SK-N-SH treated with all-trans-retinoic acid at 6 μM for 48 hours (cell line): ENCODE measurements at regions not wholly inside any gene's neighbourhood (a gene's known extent, or its start where the extent isn't known, plus 50 kb on each side); places are given as distances from the start of the nearest gene placed in this dataset.

ENCODE experiments used
- OSR1 ChIP-seq: fragments of 250-450 bp; sonication (Bioruptor Pico); IDR thresholded peaks from 2 replicates; pipeline ENCODE4 v1.8.0; 2022; ENCODE audit warnings: moderate library complexity, mild to moderate bottlenecking, inconsistent platforms
- ZC3H10 ChIP-seq: fragments of 250-450 bp; sonication (Bioruptor Pico); IDR thresholded peaks from 2 replicates; pipeline ENCODE4 v1.5.1; 2021; ENCODE audit warnings: mild to moderate bottlenecking, moderate library complexity
- ZFP3 ChIP-seq: fragments of 250-450 bp; sonication (Bioruptor Pico); IDR thresholded peaks from 2 replicates; pipeline ENCODE4 v1.5.0; 2020; ENCODE audit warnings: mild to moderate bottlenecking, moderate library complexity
- TF ChIP-seq, protein P1 (sequence below): fragments of 250-450 bp; sonication (Bioruptor Pico); IDR thresholded peaks from 2 replicates; pipeline ENCODE4 v1.8.0; 2020; ENCODE audit warnings: mild to moderate bottlenecking, moderate library complexity, borderline replicate concordance
- TF ChIP-seq, protein P2 (sequence below): fragments of 250-450 bp; sonication (Bioruptor Pico); IDR thresholded peaks from 2 replicates; pipeline ENCODE4 v1.5.1; 2020; ENCODE audit warnings: low read depth, mild to moderate bottlenecking, moderate library complexity

- TF ChIP-seq ZFP3 (CRISPR knock-in tag) (no peak), OSR1 (CRISPR knock-in tag) (no peak), ZC3H10 (CRISPR knock-in tag) (no peak)
- TF ChIP-seq, protein P1, sequence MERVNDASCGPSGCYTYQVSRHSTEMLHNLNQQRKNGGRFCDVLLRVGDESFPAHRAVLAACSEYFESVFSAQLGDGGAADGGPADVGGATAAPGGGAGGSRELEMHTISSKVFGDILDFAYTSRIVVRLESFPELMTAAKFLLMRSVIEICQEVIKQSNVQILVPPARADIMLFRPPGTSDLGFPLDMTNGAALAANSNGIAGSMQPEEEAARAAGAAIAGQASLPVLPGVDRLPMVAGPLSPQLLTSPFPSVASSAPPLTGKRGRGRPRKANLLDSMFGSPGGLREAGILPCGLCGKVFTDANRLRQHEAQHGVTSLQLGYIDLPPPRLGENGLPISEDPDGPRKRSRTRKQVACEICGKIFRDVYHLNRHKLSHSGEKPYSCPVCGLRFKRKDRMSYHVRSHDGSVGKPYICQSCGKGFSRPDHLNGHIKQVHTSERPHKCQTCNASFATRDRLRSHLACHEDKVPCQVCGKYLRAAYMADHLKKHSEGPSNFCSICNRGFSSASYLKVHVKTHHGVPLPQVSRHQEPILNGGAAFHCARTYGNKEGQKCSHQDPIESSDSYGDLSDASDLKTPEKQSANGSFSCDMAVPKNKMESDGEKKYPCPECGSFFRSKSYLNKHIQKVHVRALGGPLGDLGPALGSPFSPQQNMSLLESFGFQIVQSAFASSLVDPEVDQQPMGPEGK (CRISPR knock-in tag), result no peak
- TF ChIP-seq, protein P2, sequence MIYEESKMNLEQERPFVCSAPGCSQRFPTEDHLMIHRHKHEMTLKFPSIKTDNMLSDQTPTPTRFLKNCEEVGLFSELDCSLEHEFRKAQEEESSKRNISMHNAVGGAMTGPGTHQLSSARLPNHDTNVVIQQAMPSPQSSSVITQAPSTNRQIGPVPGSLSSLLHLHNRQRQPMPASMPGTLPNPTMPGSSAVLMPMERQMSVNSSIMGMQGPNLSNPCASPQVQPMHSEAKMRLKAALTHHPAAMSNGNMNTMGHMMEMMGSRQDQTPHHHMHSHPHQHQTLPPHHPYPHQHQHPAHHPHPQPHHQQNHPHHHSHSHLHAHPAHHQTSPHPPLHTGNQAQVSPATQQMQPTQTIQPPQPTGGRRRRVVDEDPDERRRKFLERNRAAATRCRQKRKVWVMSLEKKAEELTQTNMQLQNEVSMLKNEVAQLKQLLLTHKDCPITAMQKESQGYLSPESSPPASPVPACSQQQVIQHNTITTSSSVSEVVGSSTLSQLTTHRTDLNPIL (CRISPR knock-in tag), result no peak
These were observed 212.1 kb upstream of the ZC3H15 start for GRCh38 chr2:186273953-186274352.
